ENCODE measurements at regions not wholly inside any gene's neighbourhood (a gene's known extent, or its start where the extent isn't known, plus 50 kb on each side); places are given as distances from the start of the nearest gene placed in this dataset.

- Histone ChIP-seq H2BK20ac (ENCODE audit: low read depth, low read length) (no peak overlapping the region), H3K9ac (ENCODE audit: low read depth, low read length) (no peak overlapping the region), H4K8ac (ENCODE audit: low read depth in 2 of 2, low read length in 2 of 2) (no peak overlapping the region), H3K4me2 (ENCODE audit: low read depth, low read length) (no peak overlapping the region), H3K4me1 (ENCODE audit: control insufficient read depth, insufficient read depth, low read length) (no peaks in the 10 kb centered on the region), H3K36me3 (ENCODE audit: control insufficient read depth, insufficient read depth, low read length) (no peaks in the 10 kb centered on the region), H2AFZ (replicated peaks; ENCODE audit: low read length, poor library complexity) (no peak overlapping the region), H3K27ac (ENCODE audit: insufficient read depth, low read length) (no peak overlapping the region), H3K14ac (replicated peaks; ENCODE audit: low read depth, low read length) (no peak overlapping the region), H2BK5ac (ENCODE audit: low read depth, low read length, poor library complexity, severe bottlenecking) (no peak overlapping the region), H4K91ac (ENCODE audit: insufficient read depth, low read depth, low read length) (no peak overlapping the region), H4K20me1 (ENCODE audit: insufficient read depth, low read length) (no peaks in the 10 kb centered on the region), H3K56ac (ENCODE audit: extremely low read depth, insufficient read depth, low read length) (no peak overlapping the region), H3K23ac (ENCODE audit: low read depth, low read length) (no peak overlapping the region), H3K79me1 (ENCODE audit: low read depth in 1 of 2, low read length in 2 of 2) (no peaks in the 10 kb centered on the region), H3K27me3 (ENCODE audit: control insufficient read depth, insufficient read depth, low read length) (no peaks in the 10 kb centered on the region), H3K18ac (ENCODE audit: low read depth, low read length) (no peak overlapping the region), H3K9me3 (ENCODE audit: control insufficient read depth, insufficient read depth, low read length) (no peaks in the 10 kb centered on the region), H2BK15ac (ENCODE audit: low read depth, low read length) (no peak overlapping the region), H2AK9ac (replicated peaks; ENCODE audit: low read depth, low read length, poor library complexity) (no peak overlapping the region), H3K4ac (ENCODE audit: low read depth, low read length) (no peak overlapping the region), H4K5ac (ENCODE audit: low read depth, low read length) (no peak overlapping the region), H3K4me3 (ENCODE audit: insufficient read depth, low read depth, low read length) (no peak overlapping the region), H2BK120ac (ENCODE audit: low read depth, low read length) (no peak overlapping the region), H2AK5ac (ENCODE audit: low read depth, low read length) (no peak overlapping the region), H3K9me1 (ENCODE audit: insufficient read depth, low read length) (no peaks in the 10 kb centered on the region)
- dilution Hi-C loops (cut with HindIII; ENCODE audit: low sequenced_read_pairs, unreplicated experiment), result no loop called here
- ATAC-seq (ENCODE audit: low read depth), result no peak
- intact Hi-C loops (cut with micrococcal nuclease), result no loop called here
- in situ Hi-C loops (cut with MboI; ENCODE audit: low sequenced_read_pairs), result no loop called here
- no peak for TF ChIP-seq RFX5 (IDR thresholded peaks at IDR 0.05; ENCODE audit: low read depth, low read length)
- TF ChIP-seq CTCF (conservative IDR thresholded peaks at IDR 0.05; ENCODE audit: low read depth, low read length), result no peak
- no peak for TF ChIP-seq MXI1 (IDR thresholded peaks at IDR 0.05; ENCODE audit: borderline replicate concordance, low read depth, low read length)
- TF ChIP-seq BHLHE40 (IDR thresholded peaks at IDR 0.05; ENCODE audit: low read depth, low read length), result no peak
- TF ChIP-seq RAD21 (IDR thresholded peaks at IDR 0.05; ENCODE audit: low read length), result no peak
- no peak for TF ChIP-seq USF2 (IDR thresholded peaks at IDR 0.05; ENCODE audit: low read depth, low read length)
- TF ChIP-seq CHD1 (IDR thresholded peaks at IDR 0.05; ENCODE audit: low read depth, low read length), result no peak
- TF ChIP-seq CEBPB (IDR thresholded peaks at IDR 0.05; ENCODE audit: low read depth, low read length), result no peak
- no peak for TF ChIP-seq MAZ (IDR thresholded peaks at IDR 0.05; ENCODE audit: borderline replicate concordance, low read depth, low read length)
- TF ChIP-seq ELK1 (IDR thresholded peaks at IDR 0.05; ENCODE audit: borderline replicate concordance, low read depth, low read length), result no peak
- no peak for TF ChIP-seq POLR2A (IDR thresholded peaks at IDR 0.05; ENCODE audit: low read depth, low read length)
- TF ChIP-seq FOS (IDR thresholded peaks at IDR 0.05; ENCODE audit: low read depth, low read length), result no peak
- TF ChIP-seq SMC3 (IDR thresholded peaks at IDR 0.05; ENCODE audit: low read depth, low read length), result no peak
- TF ChIP-seq MAFK (IDR thresholded peaks at IDR 0.05; ENCODE audit: low read depth, low read length), result no peak
- no peak for TF ChIP-seq NFE2L2 (IDR thresholded peaks at IDR 0.05; ENCODE audit: low read depth, low read length)
- TF ChIP-seq RCOR1 (IDR thresholded peaks at IDR 0.05; ENCODE audit: insufficient replicate concordance, low read length), result no peak
- WGBS, 2 experiments (ENCODE audit: extremely low coverage in 2 of 2, insufficient read length in 1 of 2), result no CpG with 5 or more reads among the region's 3 CpGs
- BruUV-seq (replicated peaks), result no TSS peak
- no peak for DNase-seq
- ChIA-PET POLR2A (ENCODE audit: unreplicated experiment) (no interaction called here), CTCF (no interaction called here)
Observed at GRCh38 chr11:97703851-97704250, 1314.0 kb downstream of the JRKL start.

Measured in IMR-90 (cell line).